HG02588 (cell line): ENCODE measurements at regions not wholly inside any gene's neighbourhood (a gene's known extent, or its start where the extent isn't known, plus 50 kb on each side); places are given as distances from the start of the nearest gene placed in this dataset.

Experiments
- ATAC-seq: cut with Tn5 transposase; IDR thresholded peaks from one replicate; pipeline ENCODE4 v1.9.1; 2021; ENCODE audit warnings: mild to moderate bottlenecking, moderate library complexity; ENCODE audit not compliant: unreplicated experiment

GRCh38 chr17:33750943-33751701 lies 458.0 kb upstream of the ASIC2 start:
- ATAC-seq = no peak

GRCh38 chr17:33751702-33752065 lies 458.6 kb upstream of the ASIC2 start:
- ATAC-seq = no peak

- no peak for ATAC-seq
Observed at GRCh38 chr17:33753452-33753851, 460.4 kb upstream of the ASIC2 start.

- ATAC-seq = no peak
Observed at GRCh38 chr17:33756021-33756420, 462.9 kb upstream of the ASIC2 start.

- no peak for ATAC-seq
Observed at GRCh38 chr17:33765871-33766270, 472.8 kb upstream of the ASIC2 start.

GRCh38 chr17:33766721-33767120 lies 473.6 kb upstream of the ASIC2 start:
- ATAC-seq = no peak

- no peak for ATAC-seq
Observed at GRCh38 chr17:33769066-33769465, 476.0 kb upstream of the ASIC2 start.

GRCh38 chr17:33776304-33776703 lies 478.8 kb upstream of the CCL2 start:
- no peak for ATAC-seq

- no peak for ATAC-seq
Observed at GRCh38 chr17:33776903-33777302, 478.2 kb upstream of the CCL2 start.

- no peak for ATAC-seq
Observed at GRCh38 chr17:33777674-33778073, 477.4 kb upstream of the CCL2 start.

- ATAC-seq = no peak
Observed at GRCh38 chr17:33778505-33779233, 476.4 kb upstream of the CCL2 start.

GRCh38 chr17:33779234-33779591 lies 475.9 kb upstream of the CCL2 start:
- ATAC-seq = no peak

GRCh38 chr17:33785281-33785680 lies 469.8 kb upstream of the CCL2 start:
- ATAC-seq = no peak

GRCh38 chr17:33786478-33786877 lies 468.6 kb upstream of the CCL2 start:
- ATAC-seq = no peak

- no peak for ATAC-seq
Observed at GRCh38 chr17:33789658-33790057, 465.4 kb upstream of the CCL2 start.

GRCh38 chr17:33797181-33797580 lies 457.9 kb upstream of the CCL2 start:
- no peak for ATAC-seq

- ATAC-seq = no peak
Observed at GRCh38 chr17:33798308-33798707, 456.8 kb upstream of the CCL2 start.

GRCh38 chr17:33802349-33803198 lies 452.5 kb upstream of the CCL2 start:
- no peak for ATAC-seq

- ATAC-seq = no peak
Observed at GRCh38 chr17:33803199-33803685, 451.8 kb upstream of the CCL2 start.

GRCh38 chr17:33803686-33804085 lies 451.4 kb upstream of the CCL2 start:
- ATAC-seq = no peak

- no peak for ATAC-seq
Observed at GRCh38 chr17:33804401-33804800, 450.7 kb upstream of the CCL2 start.

- no peak for ATAC-seq
Observed at GRCh38 chr17:33806631-33807030, 448.5 kb upstream of the CCL2 start.
